ENCODE measurements at regions not wholly inside any gene's neighbourhood (a gene's known extent, or its start where the extent isn't known, plus 50 kb on each side); places are given as distances from the start of the nearest gene placed in this dataset.

DNA sequence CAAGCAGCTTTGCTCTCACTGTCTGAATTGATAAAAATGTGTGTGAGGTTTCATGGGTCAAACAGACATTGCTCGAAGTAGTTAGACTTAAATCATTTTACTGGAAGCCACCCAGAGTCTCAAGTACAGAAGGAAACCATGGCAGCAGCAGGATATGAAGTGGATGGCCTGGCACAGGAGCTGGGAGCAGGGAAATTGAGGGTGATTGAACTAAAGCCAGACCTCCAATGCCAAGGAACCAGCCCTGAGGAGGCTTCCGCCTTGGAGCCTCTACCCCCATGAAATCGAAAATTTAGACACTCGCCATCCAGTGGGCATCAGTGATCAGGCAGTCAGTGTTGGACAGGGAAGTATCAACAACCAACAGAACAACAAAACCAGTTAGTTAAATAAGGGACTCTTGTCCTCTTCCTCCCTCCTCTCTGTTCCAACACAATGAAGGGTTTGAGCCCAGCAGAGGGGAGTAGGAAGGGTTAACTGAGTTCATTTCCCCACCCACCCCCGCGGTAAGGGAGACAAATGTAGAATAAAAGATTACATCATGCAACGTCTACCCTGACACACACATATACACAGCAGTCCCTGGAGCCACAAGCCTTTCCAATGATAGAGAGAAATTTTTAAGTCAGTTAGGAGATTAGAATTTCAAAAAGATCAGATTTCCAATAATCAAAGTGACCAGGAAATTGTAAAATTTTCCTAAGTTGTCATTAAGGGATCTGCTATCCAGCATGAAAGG is 156.3 kb downstream of the SLC16A9 start:
- DNase-seq (ENCODE audit: low spot score) = no peak

- DNase-seq (ENCODE audit: low spot score) = no peak
These were observed 159.6 kb downstream of the SLC16A9 start for GRCh38 chr10:59550061-59550460.

- DNase-seq (ENCODE audit: low spot score) = no peak
These were observed 171.0 kb downstream of the SLC16A9 start for GRCh38 chr10:59538623-59539022.

- no peak for DNase-seq (ENCODE audit: low spot score)
These were observed 172.1 kb downstream of the SLC16A9 start for GRCh38 chr10:59537501-59537900.

- DNase-seq (ENCODE audit: low spot score) = no peak
These were observed 173.3 kb downstream of the SLC16A9 start for GRCh38 chr10:59536167-59537014.

DNA sequence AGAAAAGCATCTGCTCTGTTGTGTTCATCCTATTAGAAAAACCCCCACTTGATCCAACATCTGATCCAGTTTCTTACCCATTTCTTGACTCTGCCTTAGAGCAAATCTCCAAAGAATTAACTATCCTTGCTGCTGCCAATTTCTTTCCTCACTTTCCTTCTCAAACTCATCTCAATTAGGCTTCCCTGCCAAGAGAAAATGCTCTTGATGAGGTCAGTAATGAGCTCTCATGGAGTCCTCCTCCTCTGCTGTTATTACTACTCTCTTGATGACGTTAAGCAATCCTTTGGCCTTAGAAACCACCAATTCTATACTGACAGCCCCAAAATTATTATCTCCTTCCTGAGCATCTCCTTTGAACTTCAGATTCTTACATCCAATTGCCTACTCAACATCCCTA is 162.0 kb upstream of the FAM13C start:
- DNase-seq (ENCODE audit: low spot score) = no peak

DNA sequence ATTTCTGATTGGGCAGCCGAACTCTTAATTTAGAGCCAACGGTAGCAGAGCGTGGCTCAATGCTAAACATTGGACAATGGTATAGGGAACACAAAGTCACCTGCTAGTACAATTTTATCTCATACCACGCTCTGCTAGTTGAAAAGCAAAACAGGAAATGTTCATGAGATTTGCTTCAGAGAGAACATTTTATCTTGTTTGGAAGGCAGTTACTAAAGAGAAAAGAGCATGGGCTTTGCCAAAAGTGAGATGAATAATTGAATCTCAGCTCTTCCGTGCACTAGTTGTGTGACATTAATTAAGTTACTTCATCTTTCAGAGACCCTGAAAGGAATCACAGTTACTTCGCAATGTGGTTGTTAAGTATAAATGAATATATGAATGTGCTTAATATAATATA is 161.5 kb upstream of the FAM13C start:
- no peak for DNase-seq (ENCODE audit: low spot score)

DNA sequence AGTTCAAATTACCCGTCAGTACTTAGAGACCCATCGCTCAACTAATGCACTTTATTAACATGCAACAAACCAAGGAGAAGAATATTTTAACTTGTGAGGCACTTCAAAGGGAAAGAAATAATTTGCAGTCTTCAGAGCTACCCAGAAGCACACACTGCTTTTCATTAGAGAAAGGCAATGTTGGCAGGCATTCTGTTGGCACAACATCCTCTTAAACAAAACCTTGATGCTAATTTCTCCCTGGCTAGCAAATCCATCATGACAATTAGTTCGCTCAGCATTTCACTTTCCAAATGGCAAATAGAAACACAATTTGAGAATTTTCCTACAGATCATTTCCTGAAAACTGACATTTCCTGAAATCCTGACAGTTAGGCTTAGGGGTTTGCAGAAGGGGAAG is 155.6 kb upstream of the FAM13C start:
- no peak for DNase-seq (ENCODE audit: low spot score)

DNA sequence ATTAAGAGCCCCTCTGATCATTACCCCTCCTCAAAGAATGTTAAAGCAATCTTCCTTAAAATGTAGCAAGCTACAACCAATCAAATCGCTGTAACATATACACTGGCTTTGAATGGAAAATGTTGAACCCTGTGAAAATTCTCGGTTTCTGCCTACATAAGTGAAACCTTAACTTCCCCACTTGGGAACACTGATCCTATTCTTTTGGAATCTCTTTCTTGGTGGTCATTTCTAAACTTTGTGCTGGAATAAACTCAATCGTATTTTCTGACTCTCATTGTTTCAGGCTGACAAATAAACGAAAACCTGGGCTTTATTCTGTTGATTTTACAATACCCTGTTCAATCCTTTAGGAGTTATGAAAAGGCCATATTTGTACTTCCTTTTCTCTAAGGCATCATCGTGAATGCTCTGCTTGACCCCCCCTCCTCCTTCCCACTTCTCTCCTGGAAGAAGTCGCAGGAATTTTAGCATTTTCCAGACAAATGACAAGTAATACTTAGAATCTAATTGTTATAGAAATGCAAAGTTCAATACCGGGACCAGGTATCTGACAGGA is 155.1 kb upstream of the FAM13C start:
- DNase-seq (ENCODE audit: low spot score) = no peak

DNA sequence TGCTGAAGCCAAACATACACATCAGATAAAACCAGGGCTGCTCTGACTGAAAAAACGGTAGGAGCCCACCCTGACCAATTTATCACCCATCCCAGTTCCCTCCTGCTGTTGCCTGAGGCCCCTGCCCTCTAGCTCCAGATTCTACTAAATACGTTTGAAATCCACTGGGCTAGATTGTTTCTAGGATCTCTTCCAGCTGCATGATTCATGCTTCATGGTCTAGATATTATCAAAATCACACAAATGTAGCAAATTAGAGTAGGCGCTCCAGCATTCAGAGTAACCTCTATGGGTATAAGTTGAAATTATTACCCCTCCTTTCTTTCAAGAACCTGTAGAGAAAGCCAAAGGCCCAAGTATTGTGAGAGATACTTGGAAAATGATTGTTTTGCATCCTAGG is 151.2 kb upstream of the FAM13C start:
- DNase-seq (ENCODE audit: low spot score) = no peak

GRCh38 chr10:59512951-59513350 is 150.6 kb upstream of the FAM13C start:
- no peak for DNase-seq (ENCODE audit: low spot score)

- no peak for DNase-seq (ENCODE audit: low spot score)
These were observed 146.6 kb upstream of the FAM13C start for GRCh38 chr10:59508956-59509355.

GRCh38 chr10:59508296-59508695 is 145.9 kb upstream of the FAM13C start:
- DNase-seq (ENCODE audit: low spot score) = no peak

DNA sequence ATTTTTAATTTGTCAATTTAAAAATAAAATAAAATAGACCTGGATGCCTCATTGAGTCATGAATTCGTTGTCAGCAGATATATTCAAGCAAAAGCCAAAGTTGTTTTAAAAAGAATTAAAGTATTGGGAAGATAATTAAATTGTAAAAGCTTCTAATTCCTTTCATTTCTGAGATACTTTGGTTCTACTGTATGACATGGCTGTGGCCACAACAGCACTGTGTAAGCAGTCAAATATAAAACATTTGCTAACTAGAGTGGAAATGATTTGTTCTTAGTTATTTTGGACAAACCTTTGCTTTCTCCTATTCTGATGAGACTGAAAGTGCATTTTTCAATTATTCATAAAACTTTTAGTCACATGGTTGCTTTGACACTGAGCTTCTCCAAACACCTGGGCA is 143.6 kb upstream of the FAM13C start:
- no peak for DNase-seq (ENCODE audit: low spot score)

- no peak for DNase-seq (ENCODE audit: low spot score)
These were observed 137.1 kb upstream of the FAM13C start for GRCh38 chr10:59499460-59499859.

- no peak for DNase-seq (ENCODE audit: low spot score)
These were observed 130.7 kb upstream of the FAM13C start for GRCh38 chr10:59493017-59493416.

- DNase-seq (ENCODE audit: low spot score) = no peak
These were observed 117.1 kb upstream of the FAM13C start for GRCh38 chr10:59479426-59479825.

DNA sequence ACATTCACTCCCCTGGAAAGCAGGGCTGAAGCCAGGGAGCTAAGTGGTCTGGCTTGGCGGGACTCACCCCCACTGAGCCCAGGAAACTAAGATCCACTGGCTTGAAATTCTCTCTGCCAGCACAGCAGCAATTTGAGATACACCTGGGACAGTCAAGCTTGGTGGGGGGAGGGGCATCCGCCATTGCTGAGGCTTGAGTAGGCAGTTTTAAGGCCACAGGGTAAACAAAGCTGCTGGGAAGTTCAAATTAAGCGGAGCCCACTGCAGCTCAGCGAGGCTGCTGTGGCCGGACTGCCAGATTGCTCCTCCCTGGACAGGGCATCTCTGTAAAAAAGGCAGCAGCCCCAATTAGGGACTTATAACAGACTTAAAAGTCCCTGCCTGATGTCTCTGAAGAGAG is 108.2 kb upstream of the FAM13C start:
- no peak for DNase-seq (ENCODE audit: low spot score)

DNA sequence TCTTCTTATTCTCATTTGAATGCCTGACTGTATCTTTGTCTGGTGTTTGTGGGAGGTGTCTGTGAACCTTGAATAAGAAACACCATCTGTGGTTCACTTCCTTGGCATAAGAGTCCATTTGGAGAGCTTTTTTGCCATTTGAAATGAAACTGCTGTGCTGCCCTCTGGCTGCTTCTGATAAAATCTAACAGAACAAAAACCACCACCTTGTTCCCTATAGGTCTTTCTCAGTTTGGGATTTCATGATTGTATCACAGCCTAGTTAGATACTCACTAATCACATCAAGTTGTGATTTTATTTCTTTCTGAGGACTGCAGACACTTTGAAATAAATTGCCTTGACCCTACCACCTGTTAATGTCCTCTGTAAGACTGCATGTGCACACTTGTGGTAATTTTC is 102.7 kb upstream of the FAM13C start:
- no peak for DNase-seq (ENCODE audit: low spot score)

DNA sequence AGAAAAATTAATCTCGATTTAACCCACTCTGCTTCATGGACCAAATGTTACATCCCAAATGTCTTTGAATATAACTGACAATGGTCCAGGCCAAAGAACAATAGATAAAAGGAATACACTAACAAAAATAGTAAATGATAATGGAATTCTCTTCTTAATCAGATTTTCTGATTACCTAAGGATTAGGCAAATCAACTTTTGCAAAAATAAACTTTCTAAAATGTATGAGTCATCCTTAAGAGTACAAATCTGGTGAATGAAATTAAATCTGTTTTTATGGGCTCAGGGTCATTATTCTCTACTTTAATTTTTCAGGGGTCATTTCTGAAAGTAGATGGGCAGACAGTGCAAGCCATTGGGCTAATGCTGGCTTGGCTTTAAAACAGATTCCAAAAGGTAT is 102.1 kb upstream of the FAM13C start:
- DNase-seq (ENCODE audit: low spot score) = no peak

GRCh38 chr10:59463909-59464308 is 101.6 kb upstream of the FAM13C start:
- no peak for DNase-seq (ENCODE audit: low spot score)

DNA sequence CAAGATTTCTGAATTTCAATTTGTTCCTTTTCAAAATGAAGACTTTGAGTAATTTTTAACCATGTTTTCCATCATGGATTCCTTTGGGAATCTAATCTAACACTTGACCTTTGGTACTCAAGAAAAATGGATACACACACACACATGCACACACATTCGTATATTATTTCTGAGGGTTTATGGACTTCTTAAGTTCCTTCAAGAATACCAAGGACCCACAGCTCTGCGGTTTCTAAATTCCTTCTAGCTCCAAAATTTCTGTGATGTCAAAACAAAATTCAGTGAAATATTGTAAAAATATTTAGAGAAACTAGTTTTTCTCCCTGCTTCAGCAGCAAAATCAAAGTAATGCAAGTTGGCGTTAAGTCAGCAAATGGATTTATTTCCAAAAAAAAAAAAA is 98.3 kb upstream of the FAM13C start:
- DNase-seq (ENCODE audit: low spot score) = no peak

DNA sequence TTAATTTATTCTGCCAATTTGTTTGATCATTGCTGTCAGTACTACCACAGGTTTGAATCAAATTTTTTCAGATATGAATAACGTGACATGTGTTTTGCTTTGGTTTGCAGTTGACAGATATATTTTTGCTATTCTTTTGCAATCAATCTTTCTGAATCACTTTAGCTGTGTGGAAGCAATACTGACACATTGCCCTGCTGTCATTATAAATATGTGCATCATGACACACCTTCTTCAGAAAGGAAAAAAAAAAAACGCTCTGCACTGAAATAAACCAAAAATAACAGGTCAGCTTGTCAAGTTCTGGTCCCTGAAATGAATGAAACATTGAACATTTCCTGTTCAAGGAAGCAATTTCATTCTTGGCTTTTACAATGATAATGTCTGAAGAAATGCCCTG is 93.8 kb upstream of the FAM13C start:
- DNase-seq (ENCODE audit: low spot score) = no peak

Data from D341Med (cell line).